GM10266 (cell line): ENCODE measurements at regions not wholly inside any gene's neighbourhood (a gene's known extent, or its start where the extent isn't known, plus 50 kb on each side); places are given as distances from the start of the nearest gene placed in this dataset.

Experiments used
- DNase-seq: peaks from one replicate; pipeline ENCODE4 v3.0.0; 2012; ENCODE audit errors: extremely low spot score
- CTCF ChIP-seq: IDR thresholded peaks from 2 replicates; pipeline ENCODE4 v1.5.1; 2012; ENCODE audit warnings: mild to moderate bottlenecking, low read depth; ENCODE audit not compliant: control insufficient read depth, insufficient read depth; ENCODE audit errors: missing control alignments

GRCh38 chr3:24773798-24774197 lies 279.1 kb upstream of the THRB start:
- TF ChIP-seq CTCF: peak; percentile 74
- DNase-seq: peak; percentile 15

DNA sequence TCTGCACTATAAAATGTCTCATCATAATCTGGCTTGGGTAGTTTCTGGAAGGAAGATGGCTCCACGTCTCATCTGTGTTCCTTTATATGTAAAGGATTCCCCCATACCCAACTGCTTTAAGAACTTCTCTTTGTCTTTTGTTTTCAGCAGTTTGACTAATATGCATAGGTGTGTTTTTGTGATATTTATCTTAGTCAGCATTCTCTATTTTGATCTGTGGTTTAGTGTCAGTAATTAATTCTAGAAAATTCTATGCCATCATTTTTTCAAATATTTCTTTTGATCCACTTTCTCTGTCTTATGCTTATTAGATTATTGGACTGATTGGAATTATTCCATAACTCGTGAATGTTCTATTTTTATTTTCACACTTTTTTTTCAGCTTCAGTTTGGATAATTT lies 286.3 kb upstream of the THRB start:
- DNase-seq: no peak
- TF ChIP-seq CTCF: no peak

DNA sequence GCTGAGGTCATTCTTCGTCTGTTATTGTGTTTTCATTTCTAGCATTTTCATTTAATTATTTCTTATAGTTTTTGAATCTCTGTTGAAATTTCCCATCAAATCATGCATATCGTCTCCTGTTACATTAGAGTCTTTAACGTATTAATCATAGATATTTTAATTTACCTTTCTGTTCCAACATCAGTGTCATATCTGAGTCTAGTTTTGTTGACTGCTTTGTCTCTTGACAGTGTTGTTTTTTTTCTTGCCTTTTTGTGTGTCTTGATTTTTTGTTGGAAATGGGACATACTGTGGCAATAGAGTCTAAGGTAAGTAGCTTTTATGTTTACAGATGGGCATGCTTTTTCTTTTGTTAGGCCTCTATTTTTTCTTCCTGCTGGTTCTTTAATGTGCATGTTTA lies 286.8 kb upstream of the THRB start:
- DNase-seq: no peak
- TF ChIP-seq CTCF: no peak

DNA sequence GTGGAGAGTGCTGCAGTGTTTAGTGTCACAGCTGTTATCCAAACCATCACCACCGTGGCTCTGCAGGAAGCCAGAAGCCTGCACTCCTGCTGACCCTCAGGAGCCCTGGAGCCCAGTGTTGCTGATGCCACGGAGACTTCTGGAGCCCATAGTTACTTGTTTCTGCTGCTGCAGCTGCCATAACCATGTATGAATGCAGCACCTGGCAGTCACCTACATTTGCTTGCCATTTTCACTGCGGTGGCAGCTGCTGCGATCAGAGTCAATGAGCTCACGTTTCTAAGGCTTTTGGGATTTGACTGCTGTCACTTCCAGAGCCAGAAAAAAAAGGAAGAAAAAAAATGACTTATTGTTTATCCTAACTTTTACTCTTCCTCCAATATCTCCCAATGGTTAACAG lies 299.2 kb upstream of the THRB start:
- no peak for TF ChIP-seq CTCF
- no peak for DNase-seq

- no peak for TF ChIP-seq CTCF
- no peak for DNase-seq
Measured at GRCh38 chr3:24802614-24803013, 308.0 kb upstream of the THRB start.

GRCh38 chr3:24804095-24804494 lies 309.4 kb upstream of the THRB start:
- DNase-seq: no peak
- TF ChIP-seq CTCF: no peak

- DNase-seq: no peak
- TF ChIP-seq CTCF: no peak
Measured at GRCh38 chr3:24810881-24811280, 316.2 kb upstream of the THRB start.
